Stomach (tissue), 8 donors: ENCODE measurements at regions not wholly inside any gene's neighbourhood (a gene's known extent, or its start where the extent isn't known, plus 50 kb on each side); places are given as distances from the start of the nearest gene placed in this dataset.

Source experiments
- DNase-seq, 2 donors: peaks; one replicate each; pipeline versions ENCODE4 v3.0.0 to v3.0.0-alpha.2; 2013 to 2019
- H3K27ac ChIP-seq, 5 donors: fragments of 200-600 bp in 4 of 5; sonication (generic) in 4 of 5; one replicate each; pipeline ENCODE4 v1.5.1; 2013 to 2019; ENCODE audit warnings: mild to moderate bottlenecking in 1 of 5, moderate library complexity in 1 of 5
- H3K27me3 ChIP-seq, 3 donors: fragments of 200-600 bp; sonication (generic); one replicate each; pipeline ENCODE4 v1.5.1; 2017 to 2019; ENCODE audit warnings: mixed run types in 1 of 3
- H3K36me3 ChIP-seq, 4 donors: fragments of 200-600 bp; sonication (generic); 1 replicate in 3 of 4; 2 replicates in 1 of 4; pipeline ENCODE4 v1.5.1; 2016 to 2019
- H3K4me1 ChIP-seq, 4 donors: fragments of 200-600 bp; sonication (generic); one replicate each; pipeline ENCODE4 v1.5.1; 2016 to 2019
- H3K4me3 ChIP-seq, 4 donors: fragments of 200-600 bp; sonication (generic) in 3 of 4; one replicate each; pipeline ENCODE4 v1.5.1; 2016 to 2019; ENCODE audit warnings: mild to moderate bottlenecking in 1 of 4
- H3K9me3 ChIP-seq, 4 donors: fragments of 200-600 bp; sonication (generic); one replicate each; pipeline ENCODE4 v1.5.1; 2016 to 2019
- EP300 ChIP-seq: sonication (generic); formaldehyde crosslinking; IDR thresholded peaks from one replicate; pipeline ENCODE4 v1.6.1; 2017; ENCODE audit warnings: antibody characterized with exemption
- POLR2A ChIP-seq, 4 donors: fragments of 450-650 bp; IDR thresholded peaks; one replicate each; pipeline ENCODE4 v1.6.1; 2016; ENCODE audit warnings: antibody characterized with exemption in 4 of 4, control low read depth in 2 of 4, mild to moderate bottlenecking in 1 of 4, moderate library complexity in 1 of 4
- POLR2AphosphoS5 ChIP-seq, 3 donors: sonication (generic); formaldehyde crosslinking; IDR thresholded peaks; one replicate each; pipeline ENCODE4 v1.6.1; 2016; ENCODE audit warnings: antibody characterized with exemption in 3 of 3
- WGBS, 5 donors: extraction: QIAGEN DNeasy Blood & Tissue Kit in 3 of 5; methylation state at CpG; one replicate each; pipeline versions ENCODE4 v1.1.5 to v1.1.7; 2013 to 2018; 5-methylcytosine and 5-hydroxymethylcytosine counted together
- intact Hi-C: fragments of 100-400 bp; cut with DNase I; formaldehyde crosslinking; loops from one replicate; pipeline ENCODE4 v1.15.1; 2023; ENCODE audit warnings: low total_unique reads
- TF ChIP-seq, protein P1 (sequence below), 7 experiments: fragments of 450-650 bp in 4 of 7; fragments of 200-600 bp in 3 of 7; sonication (generic) in 3 of 7; IDR thresholded peaks; one replicate each; pipeline ENCODE4 v1.5.1; 2016 to 2019; ENCODE audit warnings: antibody characterized with exemption in 7 of 7, control low read depth in 2 of 7, mild to moderate bottlenecking in 1 of 7
- donor health status: healthy with polysubstance abuse.
- donor health status: Bipolar disorder and iron deficiency.
- donor health status: healthy.

DNA sequence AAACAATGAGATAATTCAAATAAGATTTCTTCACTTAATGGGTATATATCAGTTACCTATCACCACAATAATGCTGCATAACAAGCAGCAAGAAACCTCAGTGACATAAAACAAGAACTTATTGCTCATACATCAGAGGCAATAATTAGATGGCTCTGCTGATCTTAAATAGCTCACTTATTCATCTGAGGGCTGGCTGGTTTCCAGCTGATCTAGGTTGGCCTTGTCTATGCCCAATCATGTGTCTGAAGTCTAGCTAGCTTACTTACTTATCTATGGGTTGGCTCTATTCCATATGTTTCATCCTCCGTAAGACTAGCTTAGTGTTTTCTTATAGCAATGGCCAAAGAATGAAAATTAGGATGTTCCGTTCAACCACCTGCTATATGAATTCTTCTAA lies 109.4 kb upstream of the AGTR1 start:
- H3K27ac ChIP-seq: no peak overlapping the region
- DNase-seq: no peak
- H3K36me3 ChIP-seq: no peaks in the 10 kb centered on the region
- H3K4me1 ChIP-seq: no peaks in the 10 kb centered on the region
- no peaks in the 10 kb centered on the region for H3K27me3 ChIP-seq
- H3K9me3 ChIP-seq: peaks cover 0 to 4% (median 0%) of the 10 kb centered on the region in 4 donors
- intact Hi-C loops: no loop called here
- WGBS, 5 donors: 83 to 98% (median 91%) methylated on average over 2 of the region's 2 CpGs
- no peak overlapping the region for H3K4me3 ChIP-seq
- TF ChIP-seq, protein P1, sequence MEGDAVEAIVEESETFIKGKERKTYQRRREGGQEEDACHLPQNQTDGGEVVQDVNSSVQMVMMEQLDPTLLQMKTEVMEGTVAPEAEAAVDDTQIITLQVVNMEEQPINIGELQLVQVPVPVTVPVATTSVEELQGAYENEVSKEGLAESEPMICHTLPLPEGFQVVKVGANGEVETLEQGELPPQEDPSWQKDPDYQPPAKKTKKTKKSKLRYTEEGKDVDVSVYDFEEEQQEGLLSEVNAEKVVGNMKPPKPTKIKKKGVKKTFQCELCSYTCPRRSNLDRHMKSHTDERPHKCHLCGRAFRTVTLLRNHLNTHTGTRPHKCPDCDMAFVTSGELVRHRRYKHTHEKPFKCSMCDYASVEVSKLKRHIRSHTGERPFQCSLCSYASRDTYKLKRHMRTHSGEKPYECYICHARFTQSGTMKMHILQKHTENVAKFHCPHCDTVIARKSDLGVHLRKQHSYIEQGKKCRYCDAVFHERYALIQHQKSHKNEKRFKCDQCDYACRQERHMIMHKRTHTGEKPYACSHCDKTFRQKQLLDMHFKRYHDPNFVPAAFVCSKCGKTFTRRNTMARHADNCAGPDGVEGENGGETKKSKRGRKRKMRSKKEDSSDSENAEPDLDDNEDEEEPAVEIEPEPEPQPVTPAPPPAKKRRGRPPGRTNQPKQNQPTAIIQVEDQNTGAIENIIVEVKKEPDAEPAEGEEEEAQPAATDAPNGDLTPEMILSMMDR (IDR thresholded peaks at IDR 0.05): no peak
- TF ChIP-seq POLR2A (IDR thresholded peaks at IDR 0.05) (no peak), POLR2AphosphoS5 (IDR thresholded peaks at IDR 0.05) (no peak), EP300 (no peak)

GRCh38 chr3:148591525-148591924 lies 106.2 kb upstream of the AGTR1 start:
- Histone ChIP-seq H3K27ac (no peak overlapping the region), H3K9me3 (peaks cover 0 to 4% (median 0%) of the 10 kb centered on the region in 4 donors), H3K36me3 (no peaks in the 10 kb centered on the region), H3K4me1 (no peaks in the 10 kb centered on the region), H3K4me3 (no peak overlapping the region), H3K27me3 (no peaks in the 10 kb centered on the region)
- intact Hi-C loops: no loop called here
- 89 to 96% (median 93%) methylated on average over 3 of the region's 3 CpGs for WGBS, 5 donors
- DNase-seq: no peak
- TF ChIP-seq POLR2AphosphoS5 (IDR thresholded peaks at IDR 0.05): no peak
- TF ChIP-seq EP300: no peak

GRCh38 chr3:148598619-148599018 lies 99.1 kb upstream of the AGTR1 start:
- H3K4me3 ChIP-seq: no peak overlapping the region
- no peaks in the 10 kb centered on the region for H3K27me3 ChIP-seq
- H3K4me1 ChIP-seq: peaks cover 0 to 15% (median 4%) of the 10 kb centered on the region in 4 donors
- H3K36me3 ChIP-seq: no peaks in the 10 kb centered on the region
- WGBS, 5 donors: 86 to 96% (median 91%) methylated on average over 2 of the region's 2 CpGs
- H3K9me3 ChIP-seq: no peaks in the 10 kb centered on the region
- TF ChIP-seq POLR2A (IDR thresholded peaks at IDR 0.05) (no peak), POLR2AphosphoS5 (IDR thresholded peaks at IDR 0.05) (no peak), EP300 (no peak)
- TF ChIP-seq, protein P1 (IDR thresholded peaks at IDR 0.05): no peak
- H3K27ac ChIP-seq: no peak overlapping the region
- intact Hi-C loops: no loop called here
- DNase-seq: no peak

DNA sequence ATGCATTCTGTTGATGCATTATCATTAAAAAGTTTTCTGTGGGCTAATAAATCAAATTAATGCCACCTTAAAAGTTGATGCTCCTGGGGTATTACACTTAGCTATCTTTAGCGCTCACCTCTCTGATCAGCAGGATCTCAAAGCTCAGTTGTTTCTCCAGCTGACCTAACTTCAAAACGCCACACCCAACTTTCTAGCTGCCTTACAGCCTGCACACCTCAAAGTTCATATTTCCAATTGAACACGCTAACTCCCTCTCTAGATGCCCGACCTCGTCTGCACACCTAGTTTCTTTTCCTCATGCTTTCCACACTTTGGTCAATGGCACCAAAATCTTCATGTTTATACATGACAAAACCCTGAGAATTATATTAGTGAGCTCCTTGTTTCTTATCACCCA lies 98.2 kb upstream of the AGTR1 start:
- H3K36me3 ChIP-seq: no peaks in the 10 kb centered on the region
- intact Hi-C loops: no loop called here
- H3K4me1 ChIP-seq: peaks cover 0 to 15% (median 4%) of the 10 kb centered on the region in 4 donors
- H3K9me3 ChIP-seq: no peaks in the 10 kb centered on the region
- no peak overlapping the region for H3K27ac ChIP-seq
- TF ChIP-seq, protein P1 (IDR thresholded peaks at IDR 0.05): no peak
- no peak for TF ChIP-seq EP300
- no peak for TF ChIP-seq POLR2A (IDR thresholded peaks at IDR 0.05)
- no peak for TF ChIP-seq POLR2AphosphoS5 (IDR thresholded peaks at IDR 0.05)
- no peak overlapping the region for H3K4me3 ChIP-seq
- WGBS, 5 donors: 44 to 66% (median 50%) methylated on average over 5 of the region's 5 CpGs
- peak in 1 of 2 donors; percentile 24 for DNase-seq
- no peaks in the 10 kb centered on the region for H3K27me3 ChIP-seq

GRCh38 chr3:148600440-148600839 lies 97.3 kb upstream of the AGTR1 start:
- Histone ChIP-seq H3K4me1 (peaks cover 0 to 18% (median 4%) of the 10 kb centered on the region in 4 donors), H3K36me3 (no peaks in the 10 kb centered on the region), H3K4me3 (no peak overlapping the region), H3K27ac (no peak overlapping the region), H3K27me3 (no peaks in the 10 kb centered on the region), H3K9me3 (no peaks in the 10 kb centered on the region)
- intact Hi-C loops: no loop called here
- WGBS, 5 donors: 73 to 89% (median 88%) methylated on average over 1 of the region's 1 CpG
- peak in 1 of 2 donors; percentile 7 for DNase-seq
- TF ChIP-seq EP300 (no peak), POLR2AphosphoS5 (IDR thresholded peaks at IDR 0.05) (no peak), POLR2A (IDR thresholded peaks at IDR 0.05) (no peak)
- TF ChIP-seq, protein P1 (IDR thresholded peaks at IDR 0.05): no peak
